Breast epithelium (tissue), 4 donors: ENCODE measurements at regions not wholly inside any gene's neighbourhood (a gene's known extent, or its start where the extent isn't known, plus 50 kb on each side); places are given as distances from the start of the nearest gene placed in this dataset.

Source experiments
- DNase-seq, 2 donors: peaks; one replicate each; pipeline ENCODE4 v3.0.0-alpha.2; 2019; ENCODE audit warnings: low spot score in 2 of 2
- H3K27ac ChIP-seq, 2 donors: fragments of 200-600 bp; sonication (generic) in 1 of 2; one replicate each; pipeline ENCODE4 v1.5.1; 2016 to 2019; ENCODE audit warnings: mild to moderate bottlenecking in 1 of 2
- H3K27me3 ChIP-seq, 2 donors: fragments of 200-600 bp; sonication (generic) in 1 of 2; one replicate each; pipeline versions ENCODE4 v1.5.1 to v1.6.0; 2017 to 2019; ENCODE audit warnings: control low read depth in 1 of 2, mild to moderate bottlenecking in 1 of 2
- H3K36me3 ChIP-seq: fragments of 200-600 bp; one replicate; pipeline ENCODE4 v1.5.1; 2019
- H3K4me1 ChIP-seq, 2 donors: fragments of 200-600 bp; sonication (generic); one replicate each; pipeline ENCODE4 v1.5.1; 2016 to 2019; ENCODE audit warnings: control low read depth in 1 of 2
- H3K4me3 ChIP-seq, 3 donors: fragments of 200-600 bp; sonication (generic); 1 replicate in 2 of 3; 2 replicates in 1 of 3; pipeline ENCODE4 v1.5.1; 2016 to 2019; ENCODE audit warnings: mild to moderate bottlenecking in 3 of 3, moderate library complexity in 2 of 3
- H3K9me3 ChIP-seq, 2 donors: fragments of 200-600 bp; sonication (generic) in 1 of 2; one replicate each; pipeline ENCODE4 v1.5.1; 2016 to 2019; ENCODE audit warnings: control low read depth in 1 of 2
- CTCF ChIP-seq, 3 donors: fragments of 450-650 bp; IDR thresholded peaks; one replicate each; pipeline ENCODE4 v1.5.1; 2016 to 2017; ENCODE audit warnings: antibody characterized with exemption in 3 of 3, mild to moderate bottlenecking in 3 of 3, moderate library complexity in 3 of 3
- POLR2A ChIP-seq: fragments of 450-650 bp; IDR thresholded peaks from one replicate; pipeline ENCODE4 v1.6.1; 2016; ENCODE audit warnings: antibody characterized with exemption, mild to moderate bottlenecking, moderate library complexity
- POLR2AphosphoS5 ChIP-seq, 3 donors: sonication (generic); formaldehyde crosslinking; IDR thresholded peaks; one replicate each; pipeline ENCODE4 v1.6.1; 2017; ENCODE audit warnings: antibody characterized with exemption in 3 of 3
- intact Hi-C: fragments of 100-400 bp; cut with DNase I; formaldehyde crosslinking; loops from one replicate; pipeline ENCODE4 v1.15.1; 2023; ENCODE audit warnings: low total_unique reads

GRCh38 chr1:221921936-221922335 lies 180.0 kb upstream of the DUSP10 start:
- TF ChIP-seq POLR2AphosphoS5 (IDR thresholded peaks at IDR 0.05), result no peak
- no peak for TF ChIP-seq CTCF (IDR thresholded peaks at IDR 0.05)
- no peak for TF ChIP-seq POLR2A
- Histone ChIP-seq H3K27ac (no peak overlapping the region), H3K4me3 (no peak overlapping the region), H3K27me3 (no peaks in the 10 kb centered on the region), H3K36me3 (no peaks in the 10 kb centered on the region), H3K9me3 (no peaks in the 10 kb centered on the region), H3K4me1 (no peaks in the 10 kb centered on the region)
- intact Hi-C loops, result no loop called here
- DNase-seq, result no peak

GRCh38 chr1:221919743-221920142 lies 177.9 kb upstream of the DUSP10 start:
- intact Hi-C loops, result no loop called here
- no peak overlapping the region for H3K27ac ChIP-seq
- no peaks in the 10 kb centered on the region for H3K36me3 ChIP-seq
- no peaks in the 10 kb centered on the region for H3K27me3 ChIP-seq
- no peak for DNase-seq
- no peak for TF ChIP-seq POLR2A
- TF ChIP-seq CTCF (IDR thresholded peaks at IDR 0.05), result no peak
- no peak for TF ChIP-seq POLR2AphosphoS5 (IDR thresholded peaks at IDR 0.05)
- no peak overlapping the region for H3K4me3 ChIP-seq
- no peaks in the 10 kb centered on the region for H3K9me3 ChIP-seq
- no peaks in the 10 kb centered on the region for H3K4me1 ChIP-seq

GRCh38 chr1:221919341-221919740 lies 177.5 kb upstream of the DUSP10 start:
- Histone ChIP-seq H3K27ac (no peak overlapping the region), H3K9me3 (no peaks in the 10 kb centered on the region), H3K4me3 (no peak overlapping the region), H3K27me3 (no peaks in the 10 kb centered on the region), H3K4me1 (no peaks in the 10 kb centered on the region), H3K36me3 (no peaks in the 10 kb centered on the region)
- no peak for DNase-seq
- TF ChIP-seq POLR2AphosphoS5 (IDR thresholded peaks at IDR 0.05) (no peak), CTCF (IDR thresholded peaks at IDR 0.05) (no peak), POLR2A (no peak)
- intact Hi-C loops, result no loop called here

- TF ChIP-seq CTCF (IDR thresholded peaks at IDR 0.05) (no peak), POLR2AphosphoS5 (IDR thresholded peaks at IDR 0.05) (no peak), POLR2A (no peak)
Observed at GRCh38 chr1:221916176-221916575, 174.3 kb upstream of the DUSP10 start.

GRCh38 chr1:221915764-221916163 lies 173.9 kb upstream of the DUSP10 start:
- no peak overlapping the region for H3K4me3 ChIP-seq
- DNase-seq, result no peak
- H3K36me3 ChIP-seq, result no peaks in the 10 kb centered on the region
- no peak overlapping the region for H3K27ac ChIP-seq
- no peaks in the 10 kb centered on the region for H3K27me3 ChIP-seq
- intact Hi-C loops, result no loop called here
- no peaks in the 10 kb centered on the region for H3K9me3 ChIP-seq
- no peaks in the 10 kb centered on the region for H3K4me1 ChIP-seq
- TF ChIP-seq CTCF (IDR thresholded peaks at IDR 0.05) (no peak), POLR2AphosphoS5 (IDR thresholded peaks at IDR 0.05) (no peak), POLR2A (no peak)

More at GRCh38 chr1:221916176-221916575, 174.3 kb upstream of the DUSP10 start:
- H3K4me1 ChIP-seq, result no peaks in the 10 kb centered on the region
- intact Hi-C loops, result no loop called here
- no peaks in the 10 kb centered on the region for H3K9me3 ChIP-seq
- H3K36me3 ChIP-seq, result no peaks in the 10 kb centered on the region
- no peak overlapping the region for H3K4me3 ChIP-seq
- H3K27me3 ChIP-seq, result no peaks in the 10 kb centered on the region
- no peak for DNase-seq
- H3K27ac ChIP-seq, result no peak overlapping the region
